ENCODE measurements at regions not wholly inside any gene's neighbourhood (a gene's known extent, or its start where the extent isn't known, plus 50 kb on each side); places are given as distances from the start of the nearest gene placed in this dataset.

DNA sequence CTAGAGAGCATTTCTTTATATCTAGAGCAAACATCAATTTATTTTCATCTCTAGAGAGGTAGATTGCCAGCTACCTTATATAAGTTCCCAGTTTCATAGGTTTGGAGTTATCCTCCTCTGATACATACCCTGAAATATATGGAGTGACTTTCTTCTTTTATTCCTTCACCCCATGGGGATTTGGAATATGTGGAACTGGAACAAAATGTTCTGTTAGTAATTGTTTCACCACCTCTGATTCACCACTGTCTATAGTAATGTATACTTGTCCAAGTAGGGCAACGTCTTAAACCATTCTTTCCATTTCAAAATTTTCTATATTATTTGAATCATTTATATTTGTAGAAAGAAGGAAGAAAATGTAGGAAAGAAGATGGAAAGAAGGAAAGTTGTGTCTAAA is 511.2 kb upstream of the KCND2 start:
- no peak overlapping the region for H4K91ac ChIP-seq (ENCODE audit: insufficient read depth, low read depth, low read length)
- H3K9me3 ChIP-seq (ENCODE audit: control insufficient read depth, insufficient read depth, low read length): no peaks in the 10 kb centered on the region
- no peak overlapping the region for H3K4ac ChIP-seq (ENCODE audit: low read depth, low read length)
- no CpG with 5 or more reads among the region's 1 CpG for WGBS, 2 experiments (ENCODE audit: extremely low coverage in 2 of 2, insufficient read length in 1 of 2)
- no peak for ATAC-seq (ENCODE audit: low read depth)
- H3K9ac ChIP-seq (ENCODE audit: low read depth, low read length): no peak overlapping the region
- dilution Hi-C loops (cut with HindIII; ENCODE audit: low sequenced_read_pairs, unreplicated experiment): no loop called here
- no peak for DNase-seq
- no peak overlapping the region for H4K5ac ChIP-seq (ENCODE audit: low read depth, low read length)
- H2BK15ac ChIP-seq (ENCODE audit: low read depth, low read length): no peak overlapping the region
- no peak overlapping the region for H2AK9ac ChIP-seq (replicated peaks; ENCODE audit: low read depth, low read length, poor library complexity)
- intact Hi-C loops (cut with micrococcal nuclease): no loop called here
- no peak overlapping the region for H2BK20ac ChIP-seq (ENCODE audit: low read depth, low read length)
- no peak overlapping the region for H2BK120ac ChIP-seq (ENCODE audit: low read depth, low read length)
- no peak overlapping the region for H4K8ac ChIP-seq (ENCODE audit: low read depth in 2 of 2, low read length in 2 of 2)
- H3K4me1 ChIP-seq (ENCODE audit: control insufficient read depth, insufficient read depth, low read length): no peaks in the 10 kb centered on the region
- H3K27ac ChIP-seq (ENCODE audit: insufficient read depth, low read length): no peak overlapping the region
- H3K23ac ChIP-seq (ENCODE audit: low read depth, low read length): no peak overlapping the region
- H3K4me2 ChIP-seq (ENCODE audit: low read depth, low read length): no peak overlapping the region
- no peaks in the 10 kb centered on the region for H3K27me3 ChIP-seq (ENCODE audit: control insufficient read depth, insufficient read depth, low read length)
- H2AK5ac ChIP-seq (ENCODE audit: low read depth, low read length): no peak overlapping the region
- no peak overlapping the region for H2AFZ ChIP-seq (replicated peaks; ENCODE audit: low read length, poor library complexity)
- TF ChIP-seq FOS (IDR thresholded peaks at IDR 0.05; ENCODE audit: low read depth, low read length) (no peak), SMC3 (IDR thresholded peaks at IDR 0.05; ENCODE audit: low read depth, low read length) (no peak), POLR2A (IDR thresholded peaks at IDR 0.05; ENCODE audit: low read depth, low read length) (no peak), RCOR1 (IDR thresholded peaks at IDR 0.05; ENCODE audit: insufficient replicate concordance, low read length) (no peak), NFE2L2 (IDR thresholded peaks at IDR 0.05; ENCODE audit: low read depth, low read length) (no peak), RAD21 (IDR thresholded peaks at IDR 0.05; ENCODE audit: low read length) (no peak), MAZ (IDR thresholded peaks at IDR 0.05; ENCODE audit: borderline replicate concordance, low read depth, low read length) (no peak), CEBPB (IDR thresholded peaks at IDR 0.05; ENCODE audit: low read depth, low read length) (no peak), CHD1 (IDR thresholded peaks at IDR 0.05; ENCODE audit: low read depth, low read length) (no peak)
- TF ChIP-seq, protein P1, sequence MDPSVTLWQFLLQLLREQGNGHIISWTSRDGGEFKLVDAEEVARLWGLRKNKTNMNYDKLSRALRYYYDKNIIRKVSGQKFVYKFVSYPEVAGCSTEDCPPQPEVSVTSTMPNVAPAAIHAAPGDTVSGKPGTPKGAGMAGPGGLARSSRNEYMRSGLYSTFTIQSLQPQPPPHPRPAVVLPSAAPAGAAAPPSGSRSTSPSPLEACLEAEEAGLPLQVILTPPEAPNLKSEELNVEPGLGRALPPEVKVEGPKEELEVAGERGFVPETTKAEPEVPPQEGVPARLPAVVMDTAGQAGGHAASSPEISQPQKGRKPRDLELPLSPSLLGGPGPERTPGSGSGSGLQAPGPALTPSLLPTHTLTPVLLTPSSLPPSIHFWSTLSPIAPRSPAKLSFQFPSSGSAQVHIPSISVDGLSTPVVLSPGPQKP (IDR thresholded peaks at IDR 0.05; ENCODE audit: borderline replicate concordance, low read depth, low read length): no peak
- TF ChIP-seq, protein P2, sequence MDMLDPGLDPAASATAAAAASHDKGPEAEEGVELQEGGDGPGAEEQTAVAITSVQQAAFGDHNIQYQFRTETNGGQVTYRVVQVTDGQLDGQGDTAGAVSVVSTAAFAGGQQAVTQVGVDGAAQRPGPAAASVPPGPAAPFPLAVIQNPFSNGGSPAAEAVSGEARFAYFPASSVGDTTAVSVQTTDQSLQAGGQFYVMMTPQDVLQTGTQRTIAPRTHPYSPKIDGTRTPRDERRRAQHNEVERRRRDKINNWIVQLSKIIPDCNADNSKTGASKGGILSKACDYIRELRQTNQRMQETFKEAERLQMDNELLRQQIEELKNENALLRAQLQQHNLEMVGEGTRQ (IDR thresholded peaks at IDR 0.05; ENCODE audit: low read depth, low read length): no peak
- ChIA-PET CTCF (interaction anchor here (1.6 kb wide), 1 partner anchor 10 kb away, joined by 3 read pairs; no protein-coding TSS in a partner anchor), POLR2A (ENCODE audit: unreplicated experiment) (no interaction called here)
- H3K18ac ChIP-seq (ENCODE audit: low read depth, low read length): no peak overlapping the region
- no peaks in the 10 kb centered on the region for H3K9me1 ChIP-seq (ENCODE audit: insufficient read depth, low read length)
- no TSS peak for BruUV-seq (replicated peaks)
- in situ Hi-C loops (cut with MboI; ENCODE audit: low sequenced_read_pairs): no loop called here
- no peak overlapping the region for H3K56ac ChIP-seq (ENCODE audit: extremely low read depth, insufficient read depth, low read length)
- H3K4me3 ChIP-seq (ENCODE audit: insufficient read depth, low read depth, low read length): no peak overlapping the region
- no peaks in the 10 kb centered on the region for H3K36me3 ChIP-seq (ENCODE audit: control insufficient read depth, insufficient read depth, low read length)
- H2BK5ac ChIP-seq (ENCODE audit: low read depth, low read length, poor library complexity, severe bottlenecking): no peak overlapping the region
- H3K79me1 ChIP-seq (ENCODE audit: low read depth in 1 of 2, low read length in 2 of 2): no peaks in the 10 kb centered on the region
- no peak overlapping the region for H3K14ac ChIP-seq (replicated peaks; ENCODE audit: low read depth, low read length)
- H4K20me1 ChIP-seq (ENCODE audit: insufficient read depth, low read length): no peaks in the 10 kb centered on the region

All from IMR-90 (cell line).